Prostate gland (tissue), 2 donors: ENCODE measurements at regions not wholly inside any gene's neighbourhood (a gene's known extent, or its start where the extent isn't known, plus 50 kb on each side); places are given as distances from the start of the nearest gene placed in this dataset.

Experiments used
- DNase-seq: peaks from one replicate; pipeline ENCODE4 v3.0.0-alpha.2; 2019; ENCODE audit warnings: low spot score
- H3K27ac ChIP-seq, 2 donors: fragments of 200-600 bp; sonication (generic); 2 replicates each; pipeline ENCODE4 v1.5.1; 2017 to 2019
- H3K27me3 ChIP-seq: fragments of 200-600 bp; sonication (generic); replicated peaks from 2 replicates; pipeline ENCODE4 v1.5.1; 2019; ENCODE audit not compliant: insufficient read depth
- H3K36me3 ChIP-seq, 2 donors: fragments of 200-600 bp; sonication (generic); 1 replicate in 1 of 2; 2 replicates in 1 of 2; pipeline versions ENCODE4 v1.5.1 to v1.8.1; 2017 to 2019
- H3K4me1 ChIP-seq: fragments of 200-600 bp; sonication (generic); replicated peaks from 2 replicates; pipeline ENCODE4 v1.5.1; 2019
- H3K4me3 ChIP-seq, 2 donors: fragments of 200-600 bp; sonication (generic); 2 replicates each; pipeline ENCODE4 v1.5.1; 2017 to 2019
- H3K9me3 ChIP-seq: fragments of 200-600 bp; sonication (generic); 2 replicates; pipeline ENCODE4 v1.5.1; 2017
- POLR2A ChIP-seq: fragments of 450-650 bp; IDR thresholded peaks from one replicate; pipeline ENCODE4 v1.6.1; 2016; ENCODE audit warnings: antibody characterized with exemption, mild to moderate bottlenecking
- POLR2AphosphoS5 ChIP-seq: sonication (generic); formaldehyde crosslinking; IDR thresholded peaks from one replicate; pipeline ENCODE4 v1.6.1; 2017; ENCODE audit warnings: antibody characterized with exemption
- WGBS: methylation state at CpG from one replicate; pipeline ENCODE4 v1.1.5; 2018; 5-methylcytosine and 5-hydroxymethylcytosine counted together
- intact Hi-C: fragments of 100-400 bp; cut with DNase I; formaldehyde crosslinking; loops from one replicate; pipeline ENCODE4 v1.14.2; 2022
- TF ChIP-seq, protein P1 (sequence below), 4 experiments: fragments of 200-600 bp in 2 of 4; fragments of 450-650 bp in 2 of 4; sonication (generic) in 2 of 4; IDR thresholded peaks; 1 replicate in 3 of 4; 2 replicates in 1 of 4; pipeline ENCODE4 v1.5.1; 2016 to 2019; ENCODE audit warnings: antibody characterized with exemption in 4 of 4, mild to moderate bottlenecking in 2 of 4, moderate library complexity in 2 of 4

DNA sequence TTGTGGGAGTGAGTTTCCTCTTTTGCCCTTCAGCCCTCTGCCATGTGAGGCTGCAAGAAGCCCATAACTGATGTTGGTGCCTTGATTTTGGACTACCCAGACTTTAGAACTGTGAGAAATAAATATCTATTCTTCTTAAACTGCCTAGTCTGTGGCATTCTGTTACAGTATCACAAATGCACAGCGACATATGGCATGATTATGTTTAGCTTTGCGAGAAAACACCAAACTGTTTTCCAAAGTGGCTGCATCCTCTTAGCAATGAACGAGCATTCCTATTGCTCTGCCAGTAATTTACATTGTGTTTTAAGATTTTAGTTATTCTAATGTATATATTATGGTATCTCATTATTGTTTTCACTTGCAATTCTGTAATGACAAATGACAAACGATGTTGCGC, 246.7 kb downstream of the HLX start:
- no peak for TF ChIP-seq POLR2A
- TF ChIP-seq POLR2AphosphoS5, result no peak
- TF ChIP-seq, protein P1, sequence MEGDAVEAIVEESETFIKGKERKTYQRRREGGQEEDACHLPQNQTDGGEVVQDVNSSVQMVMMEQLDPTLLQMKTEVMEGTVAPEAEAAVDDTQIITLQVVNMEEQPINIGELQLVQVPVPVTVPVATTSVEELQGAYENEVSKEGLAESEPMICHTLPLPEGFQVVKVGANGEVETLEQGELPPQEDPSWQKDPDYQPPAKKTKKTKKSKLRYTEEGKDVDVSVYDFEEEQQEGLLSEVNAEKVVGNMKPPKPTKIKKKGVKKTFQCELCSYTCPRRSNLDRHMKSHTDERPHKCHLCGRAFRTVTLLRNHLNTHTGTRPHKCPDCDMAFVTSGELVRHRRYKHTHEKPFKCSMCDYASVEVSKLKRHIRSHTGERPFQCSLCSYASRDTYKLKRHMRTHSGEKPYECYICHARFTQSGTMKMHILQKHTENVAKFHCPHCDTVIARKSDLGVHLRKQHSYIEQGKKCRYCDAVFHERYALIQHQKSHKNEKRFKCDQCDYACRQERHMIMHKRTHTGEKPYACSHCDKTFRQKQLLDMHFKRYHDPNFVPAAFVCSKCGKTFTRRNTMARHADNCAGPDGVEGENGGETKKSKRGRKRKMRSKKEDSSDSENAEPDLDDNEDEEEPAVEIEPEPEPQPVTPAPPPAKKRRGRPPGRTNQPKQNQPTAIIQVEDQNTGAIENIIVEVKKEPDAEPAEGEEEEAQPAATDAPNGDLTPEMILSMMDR (IDR thresholded peaks at IDR 0.05), result no peak

DNA sequence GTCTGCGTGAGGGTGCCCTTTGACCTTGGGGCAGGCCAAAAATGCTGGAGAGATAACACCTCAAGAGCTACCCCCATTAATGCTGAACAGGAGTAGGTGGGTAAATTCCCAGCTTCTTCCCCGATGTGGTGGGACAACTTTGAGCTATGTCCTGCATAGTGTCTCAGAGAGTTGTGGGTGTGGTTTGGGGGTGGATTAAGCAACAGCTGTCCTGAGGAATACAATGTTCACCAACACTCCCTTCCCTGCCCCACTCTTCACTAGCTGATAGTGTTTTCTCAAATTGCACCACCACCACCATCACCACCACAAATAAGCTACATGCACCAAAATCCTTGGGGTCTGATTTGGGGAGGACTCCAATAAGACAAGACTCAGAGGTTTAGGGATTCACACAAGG, 258.4 kb downstream of the HLX start:
- DNase-seq, result no peak
- intact Hi-C loops, result no loop called here
- TF ChIP-seq POLR2AphosphoS5, result no peak
- TF ChIP-seq, protein P1 (IDR thresholded peaks at IDR 0.05), result no peak
- TF ChIP-seq POLR2A, result no peak

More for the DNA sequence above, 246.7 kb downstream of the HLX start:
- Histone ChIP-seq H3K9me3 (no peaks in the 10 kb centered on the region), H3K4me1 (no peaks in the 10 kb centered on the region), H3K36me3 (no peaks in the 10 kb centered on the region), H3K27ac (no peak overlapping the region), H3K4me3 (no peak overlapping the region), H3K27me3 (no peaks in the 10 kb centered on the region)
- no peak for DNase-seq
- WGBS, result 92% methylated on average over 5 of the region's 5 CpGs
- intact Hi-C loops, result no loop called here

DNA sequence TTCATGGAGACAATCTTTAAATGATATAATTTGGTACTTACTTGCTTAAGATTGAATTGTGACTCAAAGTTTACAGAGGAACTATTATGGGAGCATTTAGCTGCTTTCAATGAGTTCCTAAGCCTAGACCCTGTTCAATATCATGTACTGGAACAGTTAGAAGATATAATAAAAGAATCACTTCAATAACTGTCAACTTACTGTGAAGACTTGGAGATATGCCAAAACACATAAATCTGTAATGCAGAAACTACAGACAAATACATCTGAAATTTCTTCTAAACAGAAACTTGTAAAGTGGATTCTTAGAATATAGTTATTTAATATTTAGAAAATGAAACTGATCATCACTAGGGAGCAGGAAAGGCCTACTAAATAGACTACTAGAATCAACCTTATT, 259.3 kb downstream of the HLX start:
- H3K9me3 ChIP-seq, result no peaks in the 10 kb centered on the region
- H3K4me3 ChIP-seq, result no peak overlapping the region
- intact Hi-C loops, result no loop called here
- TF ChIP-seq POLR2AphosphoS5, result no peak
- TF ChIP-seq, protein P1 (IDR thresholded peaks at IDR 0.05), result no peak
- no peak for TF ChIP-seq POLR2A
- H3K4me1 ChIP-seq, result no peaks in the 10 kb centered on the region
- H3K27me3 ChIP-seq, result no peaks in the 10 kb centered on the region
- no peak for DNase-seq
- H3K36me3 ChIP-seq, result no peaks in the 10 kb centered on the region
- no peak overlapping the region for H3K27ac ChIP-seq

More for the DNA sequence above, 258.4 kb downstream of the HLX start:
- no peaks in the 10 kb centered on the region for H3K4me1 ChIP-seq
- H3K27ac ChIP-seq, result no peak overlapping the region
- no peaks in the 10 kb centered on the region for H3K36me3 ChIP-seq
- no peak overlapping the region for H3K4me3 ChIP-seq
- WGBS, result 67% methylated on average over 2 of the region's 2 CpGs
- H3K27me3 ChIP-seq, result no peaks in the 10 kb centered on the region
- no peaks in the 10 kb centered on the region for H3K9me3 ChIP-seq

DNA sequence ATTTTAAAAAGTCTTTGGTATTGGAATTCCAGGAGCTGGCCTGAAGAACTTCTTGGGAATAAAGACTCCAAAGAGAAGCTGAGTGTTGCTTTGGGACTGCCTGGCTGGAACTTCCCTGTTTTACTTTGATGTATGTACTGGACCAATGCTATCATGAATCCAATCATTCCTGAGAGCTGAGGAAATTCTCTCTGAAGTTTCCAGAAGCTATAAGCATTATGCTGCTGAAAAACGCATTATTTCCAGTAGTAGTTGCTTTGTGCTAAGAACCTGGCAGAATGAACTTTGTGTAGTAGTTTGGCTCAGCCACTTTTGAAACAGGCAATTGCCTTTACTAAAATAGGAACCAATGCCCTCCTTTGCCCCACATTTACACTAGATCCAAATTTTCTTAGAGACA, 260.7 kb downstream of the HLX start:
- no peaks in the 10 kb centered on the region for H3K4me1 ChIP-seq
- intact Hi-C loops, result no loop called here
- no peaks in the 10 kb centered on the region for H3K36me3 ChIP-seq
- no peak overlapping the region for H3K4me3 ChIP-seq
- TF ChIP-seq POLR2A, result no peak
- TF ChIP-seq, protein P1 (IDR thresholded peaks at IDR 0.05), result no peak
- TF ChIP-seq POLR2AphosphoS5, result no peak
- no peak for DNase-seq
- WGBS, result 94% methylated on average over 1 of the region's 1 CpG
- no peak overlapping the region for H3K27ac ChIP-seq
- no peaks in the 10 kb centered on the region for H3K9me3 ChIP-seq
- H3K27me3 ChIP-seq, result no peaks in the 10 kb centered on the region

DNA sequence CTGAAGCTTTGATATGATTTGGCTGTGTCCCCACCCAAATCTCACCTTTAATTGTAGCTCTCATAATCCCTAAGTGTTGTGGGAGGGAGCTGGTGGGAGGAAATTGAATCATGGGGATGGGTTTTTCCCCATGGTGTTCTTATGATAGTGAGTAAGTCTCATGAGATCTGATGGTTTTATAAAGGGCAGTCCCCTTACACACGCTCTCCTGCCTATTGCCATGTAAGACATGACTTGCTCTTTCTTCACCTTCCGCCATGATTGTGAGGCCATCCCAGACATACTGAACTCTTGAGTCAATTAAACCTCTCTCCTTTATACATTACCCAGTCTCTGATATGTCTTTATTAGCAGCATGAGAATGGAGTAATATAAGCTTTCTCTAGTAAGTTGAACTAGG, 261.9 kb downstream of the HLX start:
- 96% methylated on average over 2 of the region's 2 CpGs for WGBS
- intact Hi-C loops, result no loop called here
- Histone ChIP-seq H3K27me3 (no peaks in the 10 kb centered on the region), H3K36me3 (no peaks in the 10 kb centered on the region), H3K4me1 (no peaks in the 10 kb centered on the region), H3K4me3 (no peak overlapping the region), H3K27ac (no peak overlapping the region), H3K9me3 (no peaks in the 10 kb centered on the region)
- TF ChIP-seq, protein P1 (IDR thresholded peaks at IDR 0.05), result no peak
- no peak for TF ChIP-seq POLR2A
- DNase-seq, result no peak
